GM18499 (cell line): ENCODE measurements at regions not wholly inside any gene's neighbourhood (a gene's known extent, or its start where the extent isn't known, plus 50 kb on each side); places are given as distances from the start of the nearest gene placed in this dataset.
"Not testable (repeated sequence)": the region's sequence is repeated elsewhere in the genome, so short reads cannot be mapped to it uniquely, and the experiment has no call there.

ENCODE experiments used
- ATAC-seq: cut with Tn5 transposase; IDR thresholded peaks from one replicate; pipeline ENCODE4 v1.9.1; 2021; ENCODE audit warnings: moderate number of reproducible peaks; ENCODE audit not compliant: insufficient read depth, unreplicated experiment

GRCh38 chrX:87914726-87915125 lies 397.1 kb downstream of the KLHL4 start:
- no peak for ATAC-seq

DNA sequence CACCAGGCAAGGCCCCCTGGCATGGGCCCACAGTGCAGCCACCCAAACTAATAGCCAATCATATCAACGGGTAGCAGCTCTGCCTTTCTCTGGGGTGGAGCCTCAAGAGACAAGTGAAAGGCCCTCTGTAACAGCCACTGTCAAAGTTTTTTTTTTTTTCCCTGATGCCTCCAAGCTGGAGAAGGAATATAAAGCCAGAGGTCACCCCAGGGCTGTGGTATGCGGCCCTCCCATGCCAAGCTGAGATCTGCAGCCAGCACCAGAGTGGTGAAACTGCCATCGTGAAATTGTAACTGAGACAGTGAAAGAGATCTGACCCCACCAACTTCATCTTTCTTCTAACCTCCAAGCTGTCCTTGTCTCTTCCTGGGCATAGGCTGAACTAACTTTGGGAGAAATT lies 407.0 kb downstream of the KLHL4 start:
- ATAC-seq = no peak

GRCh38 chrX:87941841-87942240 lies 424.2 kb downstream of the KLHL4 start:
- ATAC-seq = no peak

GRCh38 chrX:87961471-87961870 lies 443.9 kb downstream of the KLHL4 start:
- no peak for ATAC-seq

DNA sequence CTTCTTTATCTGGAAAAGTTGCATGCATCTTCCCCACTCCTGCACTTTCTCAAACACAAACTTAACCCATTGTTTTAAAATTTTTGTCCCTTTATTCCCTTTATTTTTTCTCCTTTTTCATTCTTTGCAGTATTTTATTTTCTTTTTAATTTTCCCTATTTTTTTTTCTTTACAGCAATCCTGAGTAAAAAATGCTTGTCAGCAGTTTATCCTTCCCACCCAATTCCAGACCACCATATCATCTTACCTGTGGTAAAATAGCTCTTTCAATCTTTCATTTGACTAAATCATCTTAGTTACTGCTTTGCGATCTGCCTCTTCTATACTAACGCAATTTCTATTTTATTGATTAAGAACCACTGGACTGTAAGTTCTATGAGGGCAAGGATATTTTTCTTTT lies 450.5 kb downstream of the KLHL4 start:
- ATAC-seq = no peak

DNA sequence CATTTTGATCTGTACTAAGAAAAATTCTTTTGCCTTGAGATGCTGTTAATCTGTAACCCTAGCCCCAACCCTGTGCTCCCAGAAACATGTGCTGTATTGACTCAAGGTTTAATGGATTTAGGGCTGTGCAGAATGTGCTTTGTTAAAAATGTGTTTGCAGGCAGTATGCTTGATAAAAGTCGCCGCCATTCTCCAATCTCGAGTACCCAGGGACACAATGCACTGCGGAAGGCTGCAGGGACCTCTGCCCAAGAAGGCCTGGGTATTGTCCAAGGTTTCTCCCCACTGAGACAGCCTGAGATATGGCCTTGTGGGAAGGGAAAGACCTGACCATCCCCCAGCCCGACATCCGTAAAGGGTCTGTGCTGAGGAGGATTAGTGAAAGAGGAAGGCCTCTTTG lies 454.5 kb downstream of the KLHL4 start:
- ATAC-seq = not testable (repeated sequence)

DNA sequence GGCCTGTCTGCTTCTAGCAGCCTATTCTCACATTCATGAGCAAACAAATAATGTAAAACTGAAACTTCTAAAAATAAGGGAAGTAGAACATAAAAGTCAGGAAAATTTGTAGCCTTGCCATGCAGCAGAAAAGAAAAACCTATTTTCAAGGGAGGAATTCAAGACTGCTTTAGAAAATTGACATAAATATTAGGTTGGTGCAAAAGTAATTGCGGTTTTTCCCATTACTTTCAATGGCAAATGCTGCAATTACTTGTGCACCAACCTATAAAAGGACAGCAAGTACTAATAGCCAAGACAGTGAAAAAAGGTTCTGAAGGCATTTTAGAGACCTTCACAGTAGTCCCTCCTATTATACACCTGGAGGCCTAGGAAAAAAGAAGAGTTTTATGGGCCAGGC lies 457.8 kb downstream of the KLHL4 start:
- no peak for ATAC-seq

GRCh38 chrX:88007873-88008272 lies 490.3 kb downstream of the KLHL4 start:
- not testable (repeated sequence) for ATAC-seq

DNA sequence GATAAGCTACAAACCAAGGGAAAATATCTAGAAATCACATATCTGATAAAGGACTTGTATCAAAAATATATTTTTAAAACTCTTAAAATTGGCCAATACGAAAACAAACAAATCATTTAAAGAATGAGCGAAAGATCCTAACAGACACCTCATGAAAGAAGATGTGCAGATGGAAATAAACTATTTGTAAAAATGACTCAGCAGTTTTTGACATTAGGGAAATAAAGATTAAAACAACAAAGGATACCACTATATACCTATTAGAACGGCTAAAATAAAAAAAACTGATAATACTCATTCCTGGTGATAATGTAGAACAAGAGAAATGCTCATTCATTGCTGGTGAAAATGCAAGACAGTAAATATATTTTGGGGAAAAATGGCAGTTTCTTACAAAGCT lies 506.4 kb downstream of the KLHL4 start:
- ATAC-seq = no peak

DNA sequence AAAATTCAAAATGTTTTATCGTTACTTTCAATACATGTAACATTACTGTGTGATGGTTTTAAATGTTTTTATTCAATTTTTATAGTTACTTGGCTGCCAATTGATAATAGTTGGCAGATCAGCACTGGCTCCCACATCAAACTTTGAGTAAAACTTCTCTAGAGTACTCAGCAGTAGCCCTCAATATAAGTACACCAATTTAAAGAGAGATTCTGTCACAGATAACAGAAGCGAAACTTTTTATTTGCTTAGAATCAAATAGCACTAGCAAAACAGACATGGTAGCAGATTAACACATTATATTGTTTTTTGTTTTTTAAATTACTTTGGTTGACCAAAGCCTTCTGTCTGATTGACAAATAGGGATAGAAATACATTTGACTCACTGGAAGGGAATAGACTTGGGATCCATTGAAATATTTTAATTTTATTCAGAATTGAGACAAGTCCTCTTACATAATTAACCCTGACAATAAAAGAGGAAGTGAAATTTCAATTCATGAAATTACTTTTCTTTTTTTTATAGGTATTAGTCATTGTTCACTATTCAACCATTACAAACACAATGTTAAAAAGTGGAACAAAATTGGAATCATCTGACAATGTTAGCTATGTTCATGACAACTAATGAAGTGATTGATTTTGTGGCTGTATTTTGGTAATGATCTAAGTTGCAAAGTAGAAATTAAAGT lies 554.9 kb downstream of the KLHL4 start:
- ATAC-seq = no peak

DNA sequence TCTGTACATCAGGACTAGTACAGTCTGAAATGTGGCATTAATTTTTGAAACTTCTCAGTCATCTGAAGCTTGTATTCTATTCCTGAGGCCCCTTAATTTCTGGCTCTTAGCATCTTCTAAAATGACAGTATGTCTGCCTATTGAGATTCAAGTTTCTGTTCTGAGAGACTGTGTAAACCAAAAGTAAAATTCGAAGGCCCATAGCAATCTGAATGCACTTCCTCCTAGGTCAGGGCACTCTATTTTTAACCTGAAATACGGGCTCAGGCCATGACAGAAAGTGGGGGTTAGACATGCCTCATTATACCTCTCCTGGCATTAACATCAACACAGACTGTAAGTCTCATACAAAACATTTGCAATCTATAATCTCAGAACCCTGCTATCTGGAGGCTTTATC lies 584.4 kb downstream of the KLHL4 start:
- ATAC-seq = no peak

GRCh38 chrX:88135735-88136134 lies 611.3 kb upstream of the CPXCR1 start:
- no peak for ATAC-seq

GRCh38 chrX:88136328-88136727 lies 610.7 kb upstream of the CPXCR1 start:
- no peak for ATAC-seq

GRCh38 chrX:88146577-88146976 lies 600.4 kb upstream of the CPXCR1 start:
- no peak for ATAC-seq

GRCh38 chrX:88170553-88170952 lies 576.5 kb upstream of the CPXCR1 start:
- no peak for ATAC-seq

DNA sequence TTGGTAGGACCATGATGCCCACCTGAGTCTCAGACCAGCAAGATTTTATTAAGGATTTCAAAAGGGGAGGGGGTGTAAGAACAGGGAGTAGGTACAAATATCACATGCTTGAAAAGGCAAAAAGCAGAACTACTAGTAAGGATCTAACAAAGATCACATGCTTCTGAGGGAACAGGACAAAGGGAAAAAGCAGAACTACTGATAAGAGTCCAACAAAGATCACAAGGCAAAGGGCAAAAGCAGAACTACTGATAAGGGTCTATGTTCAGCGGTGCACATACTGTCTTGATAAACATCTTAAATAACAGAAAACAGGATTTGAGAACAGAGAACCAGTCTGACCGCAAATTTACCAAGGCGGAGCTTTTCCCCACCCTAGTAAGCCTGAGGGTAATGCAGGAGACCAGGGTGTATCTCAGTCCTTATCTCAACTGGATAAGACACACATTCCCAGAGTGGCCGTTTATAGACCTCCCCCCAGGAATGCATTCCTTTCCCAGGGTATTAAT lies 573.0 kb upstream of the CPXCR1 start:
- ATAC-seq = not testable (repeated sequence)

- ATAC-seq = no peak
These were observed 544.9 kb upstream of the CPXCR1 start for GRCh38 chrX:88202149-88202548.

DNA sequence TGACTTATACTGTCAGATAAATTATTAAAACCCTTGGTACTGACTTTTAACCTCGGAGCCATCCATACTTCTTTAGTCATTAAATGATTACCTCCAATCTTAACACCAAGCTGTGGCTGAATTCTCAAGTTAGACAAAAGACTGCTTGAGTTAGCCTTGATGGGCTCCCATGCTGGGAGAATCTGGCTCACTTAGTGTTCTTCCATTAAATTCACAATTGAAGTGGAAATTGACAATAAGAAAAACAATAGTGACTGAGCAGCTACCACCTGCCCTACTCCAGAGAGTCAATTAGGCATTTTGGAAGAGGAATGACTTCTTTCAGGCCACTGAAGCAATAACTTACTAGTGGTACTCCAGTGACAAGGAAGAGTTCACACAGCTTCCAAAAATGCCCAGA lies 503.0 kb upstream of the CPXCR1 start:
- ATAC-seq = no peak

- no peak for ATAC-seq
These were observed 462.2 kb upstream of the CPXCR1 start for GRCh38 chrX:88284844-88285243.

GRCh38 chrX:88313972-88314371 lies 433.1 kb upstream of the CPXCR1 start:
- not testable (repeated sequence) for ATAC-seq

GRCh38 chrX:88325634-88326033 lies 421.4 kb upstream of the CPXCR1 start:
- ATAC-seq = no peak

DNA sequence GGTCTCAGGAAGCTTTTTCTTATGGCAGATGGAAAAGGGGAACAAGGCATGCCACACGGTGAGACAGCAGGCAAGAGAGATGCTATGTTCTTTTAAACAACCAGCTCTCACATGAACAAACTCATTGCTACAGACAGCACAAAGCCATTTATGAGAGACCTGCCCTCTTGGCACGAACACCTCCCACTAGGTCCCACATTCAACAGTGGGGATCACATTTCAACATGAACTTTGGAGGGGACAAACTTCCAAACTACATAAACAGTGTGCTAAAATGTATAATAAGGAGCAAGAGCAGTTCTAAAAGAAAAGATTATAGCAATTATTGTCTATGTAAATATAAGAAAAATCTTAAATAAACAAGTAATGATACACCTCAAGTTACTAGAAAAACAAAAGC lies 391.8 kb upstream of the CPXCR1 start:
- ATAC-seq = no peak
